Activated naive CD4-positive, alpha-beta T cell treated with anti-CD3 and anti-CD28 coated beads for 36 hours (primary cell): ENCODE measurements at regions not wholly inside any gene's neighbourhood (a gene's known extent, or its start where the extent isn't known, plus 50 kb on each side); places are given as distances from the start of the nearest gene placed in this dataset.
"Not testable (repeated sequence)": the region's sequence is repeated elsewhere in the genome, so short reads cannot be mapped to it uniquely, and the experiment has no call there.

Source experiments
- CTCF ChIA-PET: fragments of 350-600 bp; sonication (Branson Sonifier 250); formaldehyde crosslinking; loops from one replicate; lab custom pipeline; 2021; ENCODE audit warnings: antibody characterized with exemption; lab: Charles Lee
- DNase-seq: peaks from one replicate; pipeline ENCODE4 v3.0.0-alpha.2; 2020
- H3K27ac Mint-ChIP-seq: one replicate; pipeline ENCODE4 v1.8.0; 2021; ENCODE audit warnings: mild to moderate bottlenecking, mixed read lengths
- H3K27me3 Mint-ChIP-seq: one replicate; pipeline ENCODE4 v1.8.0; 2021; ENCODE audit warnings: low read depth, mixed read lengths
- H3K36me3 Mint-ChIP-seq: one replicate; pipeline ENCODE4 v1.8.0; 2021; ENCODE audit warnings: low read depth, mixed read lengths
- H3K4me1 Mint-ChIP-seq: one replicate; pipeline ENCODE4 v1.8.0; 2021; ENCODE audit warnings: low read depth, mixed read lengths
- H3K4me3 Mint-ChIP-seq: one replicate; pipeline ENCODE4 v1.8.0; 2021; ENCODE audit warnings: mild to moderate bottlenecking, moderate library complexity, mixed read lengths
- H3K9me3 Mint-ChIP-seq: one replicate; pipeline ENCODE4 v1.8.0; 2021; ENCODE audit warnings: mixed read lengths
- intact Hi-C: fragments of 100-400 bp; cut with micrococcal nuclease; formaldehyde crosslinking; loops from one replicate; pipeline ENCODE4 v1.15.1; 2023

DNA sequence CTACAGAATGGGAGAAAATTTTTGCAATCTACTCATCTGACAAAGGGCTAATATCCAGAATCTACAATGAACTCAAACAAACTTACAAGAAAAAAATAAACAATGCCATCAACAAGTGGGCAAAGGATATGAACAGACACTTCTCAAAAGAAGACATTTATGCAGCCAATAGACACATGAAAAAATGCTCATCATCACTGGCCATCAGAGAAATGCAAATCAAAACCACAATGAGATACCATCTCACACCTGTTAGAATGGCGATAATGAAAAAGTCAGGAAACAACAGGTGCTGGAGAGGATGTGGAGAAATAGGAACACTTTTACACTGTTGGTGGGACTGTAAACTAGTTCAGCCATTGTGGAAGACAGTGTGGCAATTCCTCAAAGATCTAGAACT lies 60.3 kb upstream of the XAGE2 start:
- H3K4me3 Mint-ChIP-seq, H3K36me3 Mint-ChIP-seq, intact Hi-C loops, CTCF ChIA-PET, H3K4me1 Mint-ChIP-seq, DNase-seq, H3K9me3 Mint-ChIP-seq, H3K27ac Mint-ChIP-seq, H3K27me3 Mint-ChIP-seq: not testable (repeated sequence)
